Astrocyte of the hippocampus (primary cell): ENCODE measurements at regions not wholly inside any gene's neighbourhood (a gene's known extent, or its start where the extent isn't known, plus 50 kb on each side); places are given as distances from the start of the nearest gene placed in this dataset.
A peak's percentile ranks its signal among the peaks of the same experiment; 100 is the strongest.

Experiments used
- DNase-seq: peaks from one replicate; pipeline ENCODE4 v3.0.0; 2011; ENCODE audit warnings: low read depth, low spot score

GRCh38 chr3:1456781-1457311, 364.0 kb downstream of the CNTN6 start:
- no peak for DNase-seq

- no peak for DNase-seq
Observed at GRCh38 chr3:1462371-1462770, 369.5 kb downstream of the CNTN6 start.

- no peak for DNase-seq
Observed at GRCh38 chr3:1462856-1463450, 370.1 kb downstream of the CNTN6 start.

- peak; percentile 1 for DNase-seq
Observed at GRCh38 chr3:1465091-1465490, 372.3 kb downstream of the CNTN6 start.

GRCh38 chr3:1468145-1468544, 375.3 kb downstream of the CNTN6 start:
- DNase-seq = no peak

- DNase-seq = no peak
Observed at GRCh38 chr3:1469248-1469647, 376.4 kb downstream of the CNTN6 start.

GRCh38 chr3:1469687-1470086, 376.9 kb downstream of the CNTN6 start:
- no peak for DNase-seq

GRCh38 chr3:1477669-1478068, 384.8 kb downstream of the CNTN6 start:
- DNase-seq = no peak

- DNase-seq = no peak
Observed at GRCh38 chr3:1495466-1495865, 402.6 kb downstream of the CNTN6 start.

- no peak for DNase-seq
Observed at GRCh38 chr3:1499694-1500093, 406.9 kb downstream of the CNTN6 start.

GRCh38 chr3:1501406-1502115, 408.7 kb downstream of the CNTN6 start:
- no peak for DNase-seq

- DNase-seq = no peak
Observed at GRCh38 chr3:1506090-1506489, 413.3 kb downstream of the CNTN6 start.

GRCh38 chr3:1513662-1514061, 420.8 kb downstream of the CNTN6 start:
- no peak for DNase-seq

- no peak for DNase-seq
Observed at GRCh38 chr3:1515882-1516281, 423.1 kb downstream of the CNTN6 start.

GRCh38 chr3:1527786-1528185, 435.0 kb downstream of the CNTN6 start:
- no peak for DNase-seq

GRCh38 chr3:1528621-1529020, 435.8 kb downstream of the CNTN6 start:
- no peak for DNase-seq

- no peak for DNase-seq
Observed at GRCh38 chr3:1529676-1530075, 436.9 kb downstream of the CNTN6 start.

GRCh38 chr3:1531981-1532380, 439.2 kb downstream of the CNTN6 start:
- DNase-seq = no peak

GRCh38 chr3:1532935-1533606, 440.2 kb downstream of the CNTN6 start:
- no peak for DNase-seq

GRCh38 chr3:1533763-1534162, 440.9 kb downstream of the CNTN6 start:
- no peak for DNase-seq

- no peak for DNase-seq
Observed at GRCh38 chr3:1534252-1534651, 441.4 kb downstream of the CNTN6 start.

GRCh38 chr3:1535361-1535760, 442.5 kb downstream of the CNTN6 start:
- DNase-seq = no peak

GRCh38 chr3:1540686-1541085, 447.9 kb downstream of the CNTN6 start:
- DNase-seq = no peak
